DND-41 (cell line): ENCODE measurements at regions not wholly inside any gene's neighbourhood (a gene's known extent, or its start where the extent isn't known, plus 50 kb on each side); places are given as distances from the start of the nearest gene placed in this dataset.

Experiments used
- CTCF ChIP-seq: IDR thresholded peaks from 2 replicates; pipeline ENCODE4 v1.5.1; 2012; ENCODE audit warnings: borderline replicate concordance, low read length, moderate library complexity, mild to moderate bottlenecking; ENCODE audit not compliant: poor library complexity, severe bottlenecking; ENCODE audit errors: extremely low read depth
- EZH2 ChIP-seq: IDR thresholded peaks from 3 replicates; pipeline ENCODE4 v1.6.1; 2012; ENCODE audit warnings: borderline replicate concordance, low read depth, mild to moderate bottlenecking, moderate library complexity, low read length, inconsistent platforms; ENCODE audit not compliant: severe bottlenecking

- TF ChIP-seq CTCF = no peak
- TF ChIP-seq EZH2 = no peak
Observed at GRCh38 chr9:92208693-92209524, 84.6 kb downstream of the IARS1 start.
